ENCODE measurements at regions not wholly inside any gene's neighbourhood (a gene's known extent, or its start where the extent isn't known, plus 50 kb on each side); places are given as distances from the start of the nearest gene placed in this dataset.
A peak's percentile ranks its signal among the peaks of the same experiment; 100 is the strongest.

- POLR2A ChIA-PET, result no interaction called here
- intact Hi-C loops (cut with micrococcal nuclease; ENCODE audit: unreplicated experiment) (no loop called here), in situ Hi-C loops (cut with MboI) (no loop called here)
- Histone ChIP-seq H3K4me2 (ENCODE audit: control insufficient read depth, insufficient read depth) (no peak overlapping the region), H3K9ac (ENCODE audit: control insufficient read depth, insufficient read depth, low read length) (no peak overlapping the region), H3K36me3 (ENCODE audit: control insufficient read depth in 2 of 2, insufficient read depth in 2 of 2, low read length in 1 of 2) (no peaks in the 10 kb centered on the region), H3K79me2 (ENCODE audit: control insufficient read depth, insufficient read depth, low read length) (no peaks in the 10 kb centered on the region), H3K4me3 (no peak overlapping the region), H3K4me1 (ENCODE audit: control insufficient read depth, insufficient read depth, low read length) (no peaks in the 10 kb centered on the region), H3K9me3 (replicated peaks; ENCODE audit: control insufficient read depth, insufficient read depth, low read length) (no peaks in the 10 kb centered on the region), H4K20me1 (ENCODE audit: control insufficient read depth, insufficient read depth) (no peaks in the 10 kb centered on the region), H3K27me3 (replicated peaks in 1 of 2; ENCODE audit: control insufficient read depth in 2 of 2, insufficient read depth in 2 of 2, low read length in 1 of 2) (no peaks in the 10 kb centered on the region), H3K27ac (ENCODE audit: control insufficient read depth, insufficient read depth) (no peak overlapping the region), H2AFZ (ENCODE audit: control insufficient read depth, low read depth, low read length) (no peak overlapping the region)
- CTCF ChIA-PET, result interaction anchor here (4.5 kb wide), 1 partner anchor 14 kb away, joined by 24 read pairs; no protein-coding TSS in a partner anchor
- BruUV-seq (replicated peaks), result no TSS peak
- no peak for DNase-seq (ENCODE audit: low read depth, low spot score)
- TF ChIP-seq YY1 (IDR thresholded peaks at IDR 0.05; ENCODE audit: low read depth, low read length), result no peak
- TF ChIP-seq RCOR1 (conservative IDR thresholded peaks at IDR 0.05; ENCODE audit: low read depth, low read length), result no peak
- TF ChIP-seq EZH2 (IDR thresholded peaks at IDR 0.05; ENCODE audit: borderline replicate concordance, control insufficient read depth, low read depth, low read length), result no peak
- no peak for TF ChIP-seq STAT1 (conservative IDR thresholded peaks at IDR 0.05)
- no peak for TF ChIP-seq RAD21 (IDR thresholded peaks at IDR 0.05; ENCODE audit: insufficient read depth, low read depth, low read length)
- TF ChIP-seq SMAD5 (IDR thresholded peaks at IDR 0.05; ENCODE audit: low read depth), result no peak
- TF ChIP-seq BCL3 (IDR thresholded peaks at IDR 0.05; ENCODE audit: borderline replicate concordance, insufficient read depth, low read depth, low read length, poor library complexity, severe bottlenecking), result no peak
- TF ChIP-seq ASH2L (IDR thresholded peaks at IDR 0.05; ENCODE audit: borderline replicate concordance, low read depth), result no peak
- TF ChIP-seq YBX1 (IDR thresholded peaks at IDR 0.05), result no peak
- no peak for TF ChIP-seq ZBTB40 (IDR thresholded peaks at IDR 0.05; ENCODE audit: borderline replicate concordance)
- 0% methylated on average over 1 of the region's 1 CpG for WGBS (ENCODE audit: insufficient coverage, insufficient replicate concordance, low lambda C conversion rate, missing lambda C conversion rate)
- ATAC-seq, result peak; percentile 53; the same call in 2 of the 3 replicates
- no peak for FAIRE-seq
- RAD21 ChIA-PET (ENCODE audit: unreplicated experiment), result no interaction called here
- SMC1A ChIA-PET (ENCODE audit: uncharacterized antibody, unreplicated experiment), result interaction anchor here (0.7 to 1.6 kb wide), 2 partner anchors 10 to 15 kb away, joined by 4 to 7 read pairs; no protein-coding TSS in a partner anchor
These were observed 202.2 kb downstream of the QDPR start for GRCh38 chr4:17309567-17310268.
